PFSK-1 (cell line): ENCODE measurements at regions not wholly inside any gene's neighbourhood (a gene's known extent, or its start where the extent isn't known, plus 50 kb on each side); places are given as distances from the start of the nearest gene placed in this dataset.

Experiments
- FOXP2 ChIP-seq: optimal IDR thresholded peaks from 2 replicates; pipeline ENCODE3; 2011; ENCODE audit warnings: borderline replicate concordance, control low read depth, inconsistent platforms; ENCODE audit not compliant: insufficient read depth; ENCODE audit errors: extremely low read length, extremely low read depth
- POLR2AphosphoS5 ChIP-seq: IDR thresholded peaks from 2 replicates; pipeline ENCODE4 v1.6.1; 2012; ENCODE audit warnings: low read depth, mild to moderate bottlenecking, control low read depth, low read length, moderate library complexity
- SIN3A ChIP-seq: IDR thresholded peaks from 2 replicates; pipeline ENCODE4 v1.6.1; 2012; ENCODE audit warnings: mild to moderate bottlenecking, low read length, moderate library complexity, borderline replicate concordance; ENCODE audit not compliant: insufficient read depth
- TAF1 ChIP-seq: IDR thresholded peaks from 2 replicates; pipeline ENCODE4 v1.6.1; 2012; ENCODE audit warnings: low read length, control low read depth, borderline replicate concordance; ENCODE audit not compliant: insufficient read depth
- TF ChIP-seq, protein P1 (sequence below), 2 experiments: IDR thresholded peaks; 2 replicates each; pipeline versions ENCODE4 v1.6.1 to v1.8.0; 2011 to 2012; ENCODE audit warnings: low read depth in 2 of 2, low read length in 2 of 2, control low read depth in 1 of 2, inconsistent platforms in 1 of 2, mild to moderate bottlenecking in 1 of 2, moderate library complexity in 1 of 2; ENCODE audit not compliant: insufficient read depth in 1 of 2

DNA sequence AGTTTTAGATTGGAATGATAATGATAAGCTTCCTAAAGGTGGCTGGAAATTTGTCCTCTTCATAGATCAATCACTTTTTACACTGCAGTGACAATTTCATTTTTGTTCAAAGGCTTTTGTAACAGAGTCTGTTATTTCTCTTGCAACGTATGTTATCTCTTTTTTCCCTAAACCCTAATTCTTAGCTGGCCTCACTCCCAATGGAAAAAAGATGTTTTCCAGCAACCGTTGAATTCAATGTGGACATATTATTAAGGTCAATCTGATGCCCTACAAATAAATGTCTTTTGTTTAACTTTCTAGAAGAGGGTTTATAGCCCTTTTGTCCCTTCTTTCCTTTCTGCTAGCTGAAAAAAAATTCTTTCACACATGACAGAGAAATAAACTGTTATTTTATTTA, 192.7 kb upstream of the NWD2 start:
- no peak for TF ChIP-seq SIN3A
- TF ChIP-seq FOXP2, result no peak
- TF ChIP-seq POLR2AphosphoS5, result no peak
- TF ChIP-seq, protein P1, sequence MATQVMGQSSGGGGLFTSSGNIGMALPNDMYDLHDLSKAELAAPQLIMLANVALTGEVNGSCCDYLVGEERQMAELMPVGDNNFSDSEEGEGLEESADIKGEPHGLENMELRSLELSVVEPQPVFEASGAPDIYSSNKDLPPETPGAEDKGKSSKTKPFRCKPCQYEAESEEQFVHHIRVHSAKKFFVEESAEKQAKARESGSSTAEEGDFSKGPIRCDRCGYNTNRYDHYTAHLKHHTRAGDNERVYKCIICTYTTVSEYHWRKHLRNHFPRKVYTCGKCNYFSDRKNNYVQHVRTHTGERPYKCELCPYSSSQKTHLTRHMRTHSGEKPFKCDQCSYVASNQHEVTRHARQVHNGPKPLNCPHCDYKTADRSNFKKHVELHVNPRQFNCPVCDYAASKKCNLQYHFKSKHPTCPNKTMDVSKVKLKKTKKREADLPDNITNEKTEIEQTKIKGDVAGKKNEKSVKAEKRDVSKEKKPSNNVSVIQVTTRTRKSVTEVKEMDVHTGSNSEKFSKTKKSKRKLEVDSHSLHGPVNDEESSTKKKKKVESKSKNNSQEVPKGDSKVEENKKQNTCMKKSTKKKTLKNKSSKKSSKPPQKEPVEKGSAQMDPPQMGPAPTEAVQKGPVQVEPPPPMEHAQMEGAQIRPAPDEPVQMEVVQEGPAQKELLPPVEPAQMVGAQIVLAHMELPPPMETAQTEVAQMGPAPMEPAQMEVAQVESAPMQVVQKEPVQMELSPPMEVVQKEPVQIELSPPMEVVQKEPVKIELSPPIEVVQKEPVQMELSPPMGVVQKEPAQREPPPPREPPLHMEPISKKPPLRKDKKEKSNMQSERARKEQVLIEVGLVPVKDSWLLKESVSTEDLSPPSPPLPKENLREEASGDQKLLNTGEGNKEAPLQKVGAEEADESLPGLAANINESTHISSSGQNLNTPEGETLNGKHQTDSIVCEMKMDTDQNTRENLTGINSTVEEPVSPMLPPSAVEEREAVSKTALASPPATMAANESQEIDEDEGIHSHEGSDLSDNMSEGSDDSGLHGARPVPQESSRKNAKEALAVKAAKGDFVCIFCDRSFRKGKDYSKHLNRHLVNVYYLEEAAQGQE (IDR thresholded peaks at IDR 0.05; ENCODE audit: insufficient read depth in 1 of 2, low read depth in 2 of 2, low read length in 2 of 2), result no peak
- no peak for TF ChIP-seq TAF1

DNA sequence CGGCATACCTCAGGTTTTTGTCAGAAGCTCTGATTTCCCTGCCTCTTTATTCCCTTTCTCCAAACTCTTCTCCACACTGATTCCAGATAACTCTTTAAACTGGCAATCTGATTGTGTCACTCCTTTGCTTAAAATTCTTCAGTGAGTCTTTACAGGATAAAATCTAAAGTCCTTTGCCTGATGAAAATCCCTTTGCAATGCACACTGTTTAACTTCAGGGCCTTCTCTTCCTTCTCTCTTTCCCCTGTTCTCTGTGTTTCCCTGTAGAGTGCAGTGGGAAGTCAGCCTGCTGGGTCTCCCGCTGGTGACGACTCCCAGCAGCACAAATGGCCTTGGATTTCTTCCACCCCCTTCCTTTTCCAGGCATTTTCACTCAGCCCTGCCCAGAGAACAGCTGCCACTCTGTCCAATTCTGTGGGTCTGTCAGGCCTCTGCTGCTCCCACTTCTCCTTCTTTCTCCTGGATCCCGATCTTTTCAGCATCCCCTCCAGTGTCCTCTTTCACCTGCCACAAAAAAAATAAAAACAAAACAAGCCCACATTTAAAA, 189.9 kb upstream of the NWD2 start:
- TF ChIP-seq POLR2AphosphoS5 (no peak), SIN3A (no peak), TAF1 (no peak), FOXP2 (no peak)
- TF ChIP-seq, protein P1 (IDR thresholded peaks at IDR 0.05; ENCODE audit: insufficient read depth in 1 of 2, low read depth in 2 of 2, low read length in 2 of 2), result no peak

DNA sequence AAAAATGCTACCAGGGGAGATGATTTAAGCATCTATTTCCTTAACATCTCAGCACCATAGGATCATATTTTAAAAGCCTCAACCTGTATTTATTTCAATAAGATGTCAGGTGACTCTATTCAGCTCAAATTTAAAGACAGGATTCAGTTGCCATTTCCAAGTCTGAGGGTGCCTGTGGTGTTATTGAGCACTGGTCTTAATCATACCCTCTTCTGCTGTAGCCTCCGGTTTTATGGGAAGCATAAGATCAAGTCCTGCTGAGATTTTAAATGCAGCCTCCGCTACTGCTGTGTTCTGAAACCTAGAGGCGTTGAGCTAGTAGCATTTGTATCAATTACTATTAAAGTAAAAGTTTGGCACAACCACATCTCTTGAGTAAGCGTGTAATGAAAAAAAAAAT, 185.7 kb upstream of the NWD2 start:
- no peak for TF ChIP-seq SIN3A
- no peak for TF ChIP-seq TAF1
- no peak for TF ChIP-seq POLR2AphosphoS5

DNA sequence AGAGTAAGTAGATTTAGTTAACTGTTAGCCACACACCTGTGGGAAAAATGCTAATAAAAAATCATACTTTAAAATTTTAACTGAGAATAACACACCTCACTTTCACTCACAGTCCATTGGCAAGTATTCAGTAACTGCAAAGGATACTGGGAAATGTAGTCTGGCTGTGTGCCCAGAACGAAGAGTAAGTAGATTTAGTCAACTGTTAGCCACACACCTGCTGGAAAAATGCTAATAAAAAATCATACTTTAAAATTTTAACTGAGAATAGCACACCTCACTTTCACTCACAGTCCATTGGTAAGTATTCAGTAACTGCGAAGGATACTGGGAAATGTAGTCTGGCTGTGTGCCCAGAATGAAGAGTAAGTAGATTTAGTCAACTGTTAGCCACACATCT, 178.4 kb upstream of the NWD2 start:
- TF ChIP-seq, protein P1 (IDR thresholded peaks at IDR 0.05; ENCODE audit: insufficient read depth in 1 of 2, low read depth in 2 of 2, low read length in 2 of 2), result no peak
- TF ChIP-seq FOXP2, result no peak
- no peak for TF ChIP-seq TAF1
- TF ChIP-seq POLR2AphosphoS5, result no peak
- no peak for TF ChIP-seq SIN3A

DNA sequence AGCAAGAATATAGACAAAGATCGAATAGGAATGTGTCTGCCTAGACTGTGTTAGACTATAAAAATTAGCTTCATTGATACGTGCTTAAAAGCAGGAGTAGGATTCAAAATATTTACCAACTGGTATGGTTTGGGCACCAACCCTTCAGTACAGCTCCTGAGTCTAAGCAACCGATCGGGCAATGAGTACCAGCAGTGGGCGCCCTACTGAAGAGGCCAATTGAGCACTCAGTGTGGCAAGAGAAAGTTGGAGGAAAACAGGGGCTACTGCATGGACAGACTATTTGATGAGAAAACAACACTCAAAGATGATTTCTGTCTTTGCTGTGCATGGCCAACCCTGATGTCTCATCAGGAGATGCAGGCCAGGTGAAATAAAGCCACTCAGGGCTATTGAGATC, 176.0 kb upstream of the NWD2 start:
- TF ChIP-seq POLR2AphosphoS5, result no peak
- no peak for TF ChIP-seq TAF1
- TF ChIP-seq, protein P1 (IDR thresholded peaks at IDR 0.05; ENCODE audit: insufficient read depth in 1 of 2, low read depth in 2 of 2, low read length in 2 of 2), result no peak
- TF ChIP-seq FOXP2, result no peak
- TF ChIP-seq SIN3A, result no peak
